Loucy (cell line): ENCODE measurements at regions not wholly inside any gene's neighbourhood (a gene's known extent, or its start where the extent isn't known, plus 50 kb on each side); places are given as distances from the start of the nearest gene placed in this dataset.

Experiments used
- CTCF ChIP-seq: fragments of 200-600 bp; sonication (generic); conservative IDR thresholded peaks from 2 replicates; pipeline ENCODE4 v1.5.1; 2014; ENCODE audit warnings: mild to moderate bottlenecking, antibody characterized with exemption, low read length
- EZH2phosphoT487 ChIP-seq: fragments of 200-600 bp; IDR thresholded peaks from 2 replicates; pipeline ENCODE4 v1.6.1; 2018; ENCODE audit warnings: antibody characterized with exemption, mild to moderate bottlenecking, moderate library complexity, borderline replicate concordance

DNA sequence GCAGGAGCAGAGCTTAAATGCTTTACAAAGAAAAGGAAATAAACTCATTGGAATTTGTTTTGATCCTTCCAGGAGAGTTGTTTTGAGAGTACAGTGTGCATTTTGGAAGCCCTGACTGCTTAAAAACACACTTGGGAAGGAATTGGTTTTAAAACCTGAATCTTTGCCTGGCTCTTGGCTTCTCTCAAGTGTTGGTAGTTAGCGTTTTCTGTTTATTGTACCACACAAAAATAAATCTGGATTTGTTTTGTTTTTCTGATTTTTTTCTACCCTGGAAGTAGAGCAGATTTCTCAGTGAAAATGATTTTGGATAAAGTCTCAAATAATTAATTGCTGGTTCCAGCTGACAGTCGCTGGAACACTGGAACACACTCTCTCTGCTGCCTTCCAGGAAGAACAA lies 90.6 kb downstream of the CHST2 start:
- no peak for TF ChIP-seq CTCF
- no peak for TF ChIP-seq EZH2phosphoT487
